GM23248 (cell line): ENCODE measurements at regions not wholly inside any gene's neighbourhood (a gene's known extent, or its start where the extent isn't known, plus 50 kb on each side); places are given as distances from the start of the nearest gene placed in this dataset.

ENCODE experiments used
- DNase-seq: peaks from one replicate; pipeline ENCODE4 v3.0.0-alpha.2; 2015
- H2AFZ ChIP-seq: fragments of 200-600 bp; sonication (generic); 2 replicates; pipeline ENCODE4 v1.6.1; 2016; ENCODE audit warnings: antibody characterized with exemption
- H3F3A ChIP-seq: fragments of 200-600 bp; sonication (generic); 2 replicates; pipeline ENCODE4 v1.6.1; 2016; ENCODE audit warnings: mild to moderate bottlenecking, antibody characterized with exemption, mixed run types; ENCODE audit not compliant: insufficient read depth
- H3K27ac ChIP-seq: fragments of 200-600 bp; sonication (generic); 2 replicates; pipeline ENCODE4 v1.5.1; 2016; ENCODE audit warnings: mild to moderate bottlenecking
- H3K27me3 ChIP-seq: fragments of 200-600 bp; sonication (generic); replicated peaks from 2 replicates; pipeline ENCODE4 v1.6.1; 2016; ENCODE audit warnings: mild to moderate bottlenecking; ENCODE audit not compliant: insufficient read depth
- H3K36me3 ChIP-seq: fragments of 200-600 bp; sonication (generic); 2 replicates; pipeline ENCODE4 v1.6.1; 2016; ENCODE audit warnings: low read depth, mild to moderate bottlenecking
- H3K4me1 ChIP-seq: fragments of 200-600 bp; sonication (generic); 2 replicates; pipeline ENCODE4 v1.6.1; 2016; ENCODE audit warnings: mild to moderate bottlenecking; ENCODE audit not compliant: insufficient read depth
- H3K4me2 ChIP-seq: fragments of 200-600 bp; sonication (generic); one replicate; pipeline ENCODE4 v1.6.1; 2016; ENCODE audit warnings: mild to moderate bottlenecking; ENCODE audit not compliant: unreplicated experiment
- H3K4me3 ChIP-seq: fragments of 200-600 bp; sonication (generic); 2 replicates; pipeline ENCODE4 v1.5.1; 2016; ENCODE audit warnings: mild to moderate bottlenecking
- H3K79me2 ChIP-seq: fragments of 200-600 bp; sonication (generic); 2 replicates; pipeline ENCODE4 v1.6.1; 2016; ENCODE audit warnings: mild to moderate bottlenecking; ENCODE audit not compliant: insufficient read depth
- H3K9ac ChIP-seq: fragments of 200-600 bp; sonication (generic); 2 replicates; pipeline ENCODE4 v1.6.1; 2016; ENCODE audit warnings: mild to moderate bottlenecking
- H3K9me2 ChIP-seq: fragments of 200-600 bp; sonication (generic); 2 replicates; pipeline ENCODE4 v1.6.1; 2016; ENCODE audit warnings: mixed run types, mild to moderate bottlenecking, moderate library complexity; ENCODE audit not compliant: insufficient read depth
- H3K9me3 ChIP-seq: fragments of 200-600 bp; sonication (generic); one replicate; pipeline ENCODE4 v1.6.1; 2017; ENCODE audit warnings: low read depth
- H4K20me1 ChIP-seq: fragments of 200-600 bp; sonication (generic); 2 replicates; pipeline ENCODE4 v1.6.0; 2016; ENCODE audit not compliant: insufficient read depth
- EZH2 ChIP-seq: fragments of 200-600 bp; sonication (generic); IDR thresholded peaks from 2 replicates; pipeline ENCODE4 v1.6.1; 2018; ENCODE audit warnings: antibody characterized with exemption, mild to moderate bottlenecking; ENCODE audit not compliant: insufficient read depth, poor library complexity, severe bottlenecking
- EZH2phosphoT487 ChIP-seq: fragments of 200-600 bp; sonication (generic); IDR thresholded peaks from 2 replicates; pipeline ENCODE4 v1.6.1; 2018; ENCODE audit warnings: antibody characterized with exemption, moderate library complexity, mild to moderate bottlenecking, low read depth; ENCODE audit not compliant: insufficient read depth
- WGBS, 2 experiments: methylation state at CpG; one replicate each; pipeline ENCODE4 v1.1.6; 2015 to 2017; ENCODE audit warnings: low lambda C conversion rate in 2 of 2, low coverage in 1 of 2; ENCODE audit errors: missing lambda C conversion rate in 2 of 2; 5-methylcytosine and 5-hydroxymethylcytosine counted together
- in situ Hi-C: fragments of 300-500 bp; cut with MboI; formaldehyde crosslinking; loops from 2 replicates; pipeline ENCODE4 v1.15.0; 2020

DNA sequence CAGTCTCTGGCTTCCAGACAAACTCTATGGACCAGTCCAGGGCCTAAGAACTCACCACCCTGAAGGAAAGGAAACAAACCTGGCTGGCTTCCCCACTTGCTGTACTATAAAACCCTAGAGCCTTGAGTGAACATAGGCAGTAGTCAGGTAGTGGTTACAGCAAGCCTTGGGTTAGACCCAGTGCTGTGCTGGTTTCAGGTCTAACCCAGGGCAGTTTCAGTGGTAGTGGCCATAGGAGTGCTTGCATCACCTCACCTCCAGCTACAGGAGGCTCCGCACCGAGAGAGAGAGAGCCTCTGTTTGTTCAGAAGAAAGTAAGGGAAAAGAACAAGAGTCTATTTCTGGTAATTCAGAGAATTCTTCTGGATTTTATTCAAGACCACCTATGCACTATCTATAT is 714.1 kb upstream of the CDH10 start:
- Histone ChIP-seq H3K4me1 (no peaks in the 10 kb centered on the region), H3K9me3 (no peaks in the 10 kb centered on the region), H3K27ac (no peak overlapping the region), H3K79me2 (no peaks in the 10 kb centered on the region), H3K27me3 (no peaks in the 10 kb centered on the region), H3F3A (no peaks in the 10 kb centered on the region), H3K4me3 (no peak overlapping the region), H3K4me2 (no peak overlapping the region), H4K20me1 (no peaks in the 10 kb centered on the region), H3K9me2 (no peaks in the 10 kb centered on the region), H2AFZ (no peak overlapping the region), H3K9ac (no peak overlapping the region), H3K36me3 (no peaks in the 10 kb centered on the region)
- no peak for TF ChIP-seq EZH2phosphoT487
- TF ChIP-seq EZH2, result no peak
- in situ Hi-C loops, result no loop called here
- DNase-seq, result no peak
- 65 to 66% methylated on average over 2 of the region's 2 CpGs for WGBS, 2 experiments

DNA sequence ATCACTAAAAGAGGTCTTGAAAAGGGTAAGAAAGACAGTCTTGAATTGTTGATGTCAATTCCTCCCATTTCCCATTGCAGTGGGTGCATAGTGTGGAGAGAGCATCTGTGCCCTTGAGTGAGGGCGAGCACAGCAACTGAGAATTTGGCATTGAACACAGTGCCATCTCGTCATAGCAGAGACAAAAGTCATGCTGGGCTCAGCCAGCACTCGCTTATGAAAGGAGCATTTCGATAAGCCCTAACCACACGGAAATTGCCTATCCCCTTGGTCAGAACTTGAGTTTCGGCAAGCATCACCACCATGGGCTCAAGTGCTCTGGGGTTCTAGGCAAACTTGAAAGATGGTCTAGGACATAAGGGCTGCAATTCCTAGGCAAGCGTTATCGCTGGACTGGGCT is 712.8 kb upstream of the CDH10 start:
- no peak overlapping the region for H2AFZ ChIP-seq
- no peaks in the 10 kb centered on the region for H3K4me1 ChIP-seq
- no peaks in the 10 kb centered on the region for H3F3A ChIP-seq
- H3K4me3 ChIP-seq, result no peak overlapping the region
- H3K9me2 ChIP-seq, result no peaks in the 10 kb centered on the region
- H3K27ac ChIP-seq, result no peak overlapping the region
- no peaks in the 10 kb centered on the region for H3K36me3 ChIP-seq
- H3K9me3 ChIP-seq, result peaks cover 3% of the 10 kb centered on the region
- H4K20me1 ChIP-seq, result no peaks in the 10 kb centered on the region
- WGBS, 2 experiments, result 26 to 29% methylated on average over 8 of the region's 8 CpGs
- H3K4me2 ChIP-seq, result no peak overlapping the region
- no peaks in the 10 kb centered on the region for H3K79me2 ChIP-seq
- TF ChIP-seq EZH2, result no peak
- TF ChIP-seq EZH2phosphoT487, result no peak
- no peak overlapping the region for H3K9ac ChIP-seq
- no peaks in the 10 kb centered on the region for H3K27me3 ChIP-seq
- in situ Hi-C loops, result no loop called here
- DNase-seq, result no peak

DNA sequence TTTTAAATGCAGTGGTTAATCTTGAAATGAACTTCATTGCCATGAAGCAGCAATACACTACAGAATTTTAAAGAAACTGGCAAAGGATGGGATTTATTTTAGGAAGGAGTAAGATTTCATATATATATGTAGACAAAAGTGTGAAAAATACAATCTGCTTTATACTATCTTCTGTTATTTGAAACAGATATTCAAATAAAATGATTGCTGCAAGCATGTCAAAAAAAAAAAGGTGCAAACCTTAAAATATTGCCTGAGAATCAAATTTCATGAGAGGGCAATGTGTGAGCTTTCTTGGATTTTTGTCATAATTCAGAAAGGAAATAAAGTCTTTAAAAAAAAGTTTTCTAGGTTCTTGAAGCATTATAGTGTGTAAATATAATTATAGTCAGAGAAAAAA is 705.0 kb upstream of the CDH10 start:
- no peaks in the 10 kb centered on the region for H3K27me3 ChIP-seq
- H4K20me1 ChIP-seq, result no peaks in the 10 kb centered on the region
- in situ Hi-C loops, result no loop called here
- peaks cover 4% of the 10 kb centered on the region for H3K9me3 ChIP-seq
- TF ChIP-seq EZH2, result no peak
- no peak for TF ChIP-seq EZH2phosphoT487
- no peak overlapping the region for H3K4me2 ChIP-seq
- H3K4me3 ChIP-seq, result no peak overlapping the region
- no peak overlapping the region for H2AFZ ChIP-seq
- no peak for DNase-seq
- no peaks in the 10 kb centered on the region for H3K4me1 ChIP-seq
- H3K9me2 ChIP-seq, result no peaks in the 10 kb centered on the region
- no peak overlapping the region for H3K9ac ChIP-seq
- no peaks in the 10 kb centered on the region for H3K36me3 ChIP-seq
- H3F3A ChIP-seq, result no peaks in the 10 kb centered on the region
- no peak overlapping the region for H3K27ac ChIP-seq
- H3K79me2 ChIP-seq, result no peaks in the 10 kb centered on the region

DNA sequence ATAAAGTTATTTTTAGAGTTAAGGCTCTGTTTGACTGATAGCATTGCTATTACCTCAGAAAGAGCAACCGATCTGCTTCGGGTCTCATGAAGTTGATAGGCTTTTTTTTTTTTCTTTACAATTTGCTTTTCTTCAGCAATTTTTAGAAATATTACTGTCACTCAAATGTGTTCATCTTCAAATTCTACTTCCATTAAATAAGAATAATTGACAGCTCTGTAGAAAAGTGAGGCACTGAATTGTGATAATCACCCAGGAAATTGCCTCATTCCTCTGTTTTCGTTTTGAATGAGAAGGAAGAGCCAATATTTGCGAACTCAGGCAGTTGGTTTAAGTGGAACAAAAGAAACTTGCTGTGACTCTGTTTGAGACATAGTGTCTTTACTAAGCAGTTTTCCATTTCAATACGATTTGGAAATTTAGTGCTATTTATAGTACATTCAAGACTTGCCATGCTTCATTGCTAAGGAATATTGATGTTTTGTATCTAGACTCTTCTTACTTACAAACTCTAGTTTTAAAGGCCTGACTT is 700.5 kb upstream of the CDH10 start:
- WGBS, 2 experiments, result 28 to 37% methylated on average over 5 of the region's 5 CpGs
- in situ Hi-C loops, result no loop called here
- H3K79me2 ChIP-seq, result no peaks in the 10 kb centered on the region
- H2AFZ ChIP-seq, result no peak overlapping the region
- no peak for DNase-seq
- H4K20me1 ChIP-seq, result no peaks in the 10 kb centered on the region
- H3K4me3 ChIP-seq, result no peak overlapping the region
- H3K36me3 ChIP-seq, result no peaks in the 10 kb centered on the region
- TF ChIP-seq EZH2phosphoT487 (no peak), EZH2 (no peak)
- H3K4me1 ChIP-seq, result no peaks in the 10 kb centered on the region
- H3K27ac ChIP-seq, result no peak overlapping the region
- no peaks in the 10 kb centered on the region for H3K9me3 ChIP-seq
- no peaks in the 10 kb centered on the region for H3F3A ChIP-seq
- no peaks in the 10 kb centered on the region for H3K27me3 ChIP-seq
- no peak overlapping the region for H3K4me2 ChIP-seq
- no peak overlapping the region for H3K9ac ChIP-seq
- H3K9me2 ChIP-seq, result no peaks in the 10 kb centered on the region

DNA sequence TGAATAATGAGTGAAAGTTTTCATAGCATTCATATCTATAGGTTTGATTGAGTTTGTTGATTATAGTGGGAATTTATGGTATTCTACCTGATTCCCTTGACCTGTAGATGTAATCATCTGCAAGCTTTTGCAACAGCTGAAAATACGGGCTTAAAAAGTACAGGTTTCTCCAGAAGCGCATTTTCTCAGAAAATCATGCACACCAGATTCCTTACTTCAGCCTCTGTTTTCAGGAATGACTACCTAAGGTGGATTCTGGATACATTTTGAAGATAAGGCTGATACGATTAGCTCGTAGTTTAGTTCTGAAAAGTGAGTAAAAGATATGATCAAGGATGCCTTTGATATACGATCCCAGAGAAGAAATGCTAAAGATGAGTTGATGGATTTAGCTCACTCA is 694.8 kb upstream of the CDH10 start:
- Histone ChIP-seq H3K9ac (no peak overlapping the region), H3K4me3 (no peak overlapping the region), H3K27ac (no peak overlapping the region), H3K36me3 (no peaks in the 10 kb centered on the region), H3K4me2 (no peak overlapping the region), H3K9me3 (no peaks in the 10 kb centered on the region), H3K27me3 (no peaks in the 10 kb centered on the region), H2AFZ (no peak overlapping the region), H3F3A (no peaks in the 10 kb centered on the region), H3K79me2 (no peaks in the 10 kb centered on the region), H3K4me1 (no peaks in the 10 kb centered on the region), H4K20me1 (no peaks in the 10 kb centered on the region), H3K9me2 (no peaks in the 10 kb centered on the region)
- no peak for TF ChIP-seq EZH2phosphoT487
- in situ Hi-C loops, result no loop called here
- no peak for DNase-seq
- WGBS, 2 experiments, result 24 to 34% methylated on average over 5 of the region's 5 CpGs
